ENCODE measurements at regions not wholly inside any gene's neighbourhood (a gene's known extent, or its start where the extent isn't known, plus 50 kb on each side); places are given as distances from the start of the nearest gene placed in this dataset.

- H4K5ac ChIP-seq (ENCODE audit: insufficient read length, low read depth, low read length) = no peak overlapping the region
- H2BK5ac ChIP-seq (ENCODE audit: low read depth, low read length) = no peak overlapping the region
- no peaks in the 10 kb centered on the region for H3K27me3 ChIP-seq (replicated peaks in 1 of 4; ENCODE audit: control insufficient read depth in 3 of 4, extremely low read depth in 1 of 4, insufficient read depth in 3 of 4, low read length in 3 of 4)
- H3K23ac ChIP-seq (ENCODE audit: insufficient read length) = no peak overlapping the region
- WGBS, 2 experiments (ENCODE audit: extremely low coverage in 1 of 2, insufficient coverage in 1 of 2, insufficient read length in 1 of 2, insufficient replicate concordance in 2 of 2, low coverage in 1 of 2, low lambda C conversion rate in 2 of 2, missing lambda C conversion rate in 1 of 2) = 86% methylated on average over 4 of the region's 4 CpGs; no CpG with 5 or more reads in 1 of the 2 experiments
- H2BK15ac ChIP-seq (ENCODE audit: low read length) = no peak overlapping the region
- H3K18ac ChIP-seq (ENCODE audit: extremely low read depth, low read length) = no peak overlapping the region
- no peaks in the 10 kb centered on the region for H3K9me3 ChIP-seq (ENCODE audit: insufficient read depth in 2 of 2, low read depth in 1 of 2, low read length in 1 of 2)
- H2BK120ac ChIP-seq (replicated peaks; ENCODE audit: low read depth, low read length) = no peak overlapping the region
- no peak overlapping the region for H3K4me3 ChIP-seq (ENCODE audit: extremely low read depth in 1 of 4, insufficient read depth in 2 of 4, low read depth in 3 of 4, low read length in 4 of 4)
- no peaks in the 10 kb centered on the region for H3K36me3 ChIP-seq (ENCODE audit: control insufficient read depth in 2 of 4, insufficient read depth in 4 of 4, low read length in 3 of 4)
- no peak overlapping the region for H3K56ac ChIP-seq (replicated peaks; ENCODE audit: insufficient read length, low read depth, low read length)
- no peak overlapping the region for H3K27ac ChIP-seq (ENCODE audit: low read depth, low read length)
- H3K9ac ChIP-seq (replicated peaks in 1 of 4; ENCODE audit: extremely low read depth in 1 of 4, low read depth in 3 of 4, low read length in 3 of 4) = no peak overlapping the region
- no peaks in the 10 kb centered on the region for H3K79me1 ChIP-seq (ENCODE audit: low read depth, low read length)
- no peak overlapping the region for H4K91ac ChIP-seq (replicated peaks; ENCODE audit: insufficient read length, low read length)
- H2BK12ac ChIP-seq (ENCODE audit: low read depth, low read length) = no peak overlapping the region
- DNase-seq (ENCODE audit: low read depth in 1 of 2, low spot score in 2 of 2) (no peak), FAIRE-seq (no peak)
- no peaks in the 10 kb centered on the region for H3K23me2 ChIP-seq (ENCODE audit: low read depth, low read length)
- H4K20me1 ChIP-seq (replicated peaks in 1 of 2; ENCODE audit: control insufficient read depth in 1 of 2, insufficient read depth in 2 of 2, low read length in 2 of 2) = no peaks in the 10 kb centered on the region
- H2BK20ac ChIP-seq (ENCODE audit: low read length) = no peak overlapping the region
- H3K79me2 ChIP-seq (ENCODE audit: control insufficient read depth in 1 of 2, insufficient read depth in 2 of 2, low read length in 2 of 2) = no peaks in the 10 kb centered on the region
- no peak overlapping the region for H2AFZ ChIP-seq (ENCODE audit: low read length)
- H3K4me1 ChIP-seq (replicated peaks in 1 of 4; ENCODE audit: control insufficient read depth in 3 of 4, insufficient read depth in 4 of 4, low read length in 3 of 4) = no peaks in the 10 kb centered on the region
- no peak overlapping the region for H3K14ac ChIP-seq (ENCODE audit: insufficient read length)
- no peak overlapping the region for H2AK5ac ChIP-seq (ENCODE audit: low read depth, low read length)
- H4K8ac ChIP-seq (ENCODE audit: extremely low read depth, insufficient read depth, low read length) = no peak overlapping the region
- ChIA-PET CTCF (ENCODE audit: partially characterized antibody) (no interaction called here), POLR2A (ENCODE audit: partially characterized antibody) (no interaction called here)
- no peak overlapping the region for H3K4me2 ChIP-seq (ENCODE audit: insufficient read depth in 1 of 2, low read depth in 2 of 2, low read length in 2 of 2)
- no peak overlapping the region for H3K4ac ChIP-seq (replicated peaks; ENCODE audit: insufficient read length, low read depth, low read length)
- TF ChIP-seq RNF2 (IDR thresholded peaks at IDR 0.05; ENCODE audit: borderline replicate concordance, low read depth, low read length, missing control alignments, poor library complexity, severe bottlenecking) (no peak), TAF7 (optimal IDR thresholded peaks at IDR 0.05; ENCODE audit: borderline replicate concordance, low read depth, low read length) (no peak), ZNF274 (IDR thresholded peaks at IDR 0.05; ENCODE audit: borderline replicate concordance, extremely low read depth, low read length) (no peak), GTF2F1 (IDR thresholded peaks at IDR 0.05; ENCODE audit: borderline replicate concordance, low read depth, low read length) (no peak), KDM4A (IDR thresholded peaks at IDR 0.05; ENCODE audit: low read depth, low read length, severe bottlenecking) (no peak)
Observed at GRCh38 chr6:84456803-84457202, 229.4 kb upstream of the CEP162 start.

All from H1 (cell line).